HK-2 (cell line): ENCODE measurements at regions not wholly inside any gene's neighbourhood (a gene's known extent, or its start where the extent isn't known, plus 50 kb on each side); places are given as distances from the start of the nearest gene placed in this dataset.
A peak's percentile ranks its signal among the peaks of the same experiment; 100 is the strongest.

Experiments
- DNase-seq: peaks from one replicate; pipeline ENCODE4 v3.0.0-alpha.2; 2018; ENCODE audit not compliant: unreplicated experiment

GRCh38 chr3:40810813-40811212, 286.1 kb downstream of the ZNF621 start:
- DNase-seq, result no peak

- no peak for DNase-seq
These were observed 292.3 kb downstream of the ZNF621 start for GRCh38 chr3:40817017-40817416.

DNA sequence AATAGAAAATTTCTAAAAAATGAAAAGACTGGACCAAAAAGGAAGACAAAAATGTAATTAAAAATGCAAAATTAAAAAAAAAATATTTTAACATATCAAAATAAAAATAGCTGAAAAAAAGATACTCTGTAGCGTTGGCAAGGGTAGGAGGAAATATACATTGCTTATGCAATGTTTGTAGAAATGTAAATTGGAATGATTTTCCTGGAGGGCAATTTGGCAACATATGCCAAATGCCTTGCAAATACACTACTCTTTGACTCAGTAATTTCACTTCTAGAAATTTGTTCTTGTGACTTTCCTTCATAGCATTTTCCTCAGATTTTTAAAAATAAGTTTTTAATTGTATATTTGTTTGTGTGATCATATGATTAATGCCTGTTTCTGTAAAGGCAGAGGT, 296.6 kb downstream of the ZNF621 start:
- no peak for DNase-seq

DNA sequence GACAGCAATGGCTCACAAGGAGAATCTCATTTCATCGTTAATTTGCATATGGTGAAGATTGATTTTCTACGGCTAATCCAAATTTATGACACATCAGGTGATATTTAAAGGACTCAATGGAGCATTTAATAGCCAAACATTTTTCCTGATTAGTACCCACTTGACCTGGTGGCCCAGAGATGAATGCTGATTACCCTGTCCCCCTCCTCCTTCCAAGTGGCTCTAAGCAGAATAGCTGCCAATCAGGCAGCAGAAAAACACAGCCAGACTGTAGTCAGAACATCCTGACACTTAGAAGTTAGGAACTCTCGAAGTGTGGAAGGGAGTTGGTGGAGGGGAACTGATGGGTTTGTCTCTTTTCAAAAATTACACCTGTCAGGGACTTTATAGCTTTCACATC, 302.5 kb downstream of the ZNF621 start:
- no peak for DNase-seq

DNA sequence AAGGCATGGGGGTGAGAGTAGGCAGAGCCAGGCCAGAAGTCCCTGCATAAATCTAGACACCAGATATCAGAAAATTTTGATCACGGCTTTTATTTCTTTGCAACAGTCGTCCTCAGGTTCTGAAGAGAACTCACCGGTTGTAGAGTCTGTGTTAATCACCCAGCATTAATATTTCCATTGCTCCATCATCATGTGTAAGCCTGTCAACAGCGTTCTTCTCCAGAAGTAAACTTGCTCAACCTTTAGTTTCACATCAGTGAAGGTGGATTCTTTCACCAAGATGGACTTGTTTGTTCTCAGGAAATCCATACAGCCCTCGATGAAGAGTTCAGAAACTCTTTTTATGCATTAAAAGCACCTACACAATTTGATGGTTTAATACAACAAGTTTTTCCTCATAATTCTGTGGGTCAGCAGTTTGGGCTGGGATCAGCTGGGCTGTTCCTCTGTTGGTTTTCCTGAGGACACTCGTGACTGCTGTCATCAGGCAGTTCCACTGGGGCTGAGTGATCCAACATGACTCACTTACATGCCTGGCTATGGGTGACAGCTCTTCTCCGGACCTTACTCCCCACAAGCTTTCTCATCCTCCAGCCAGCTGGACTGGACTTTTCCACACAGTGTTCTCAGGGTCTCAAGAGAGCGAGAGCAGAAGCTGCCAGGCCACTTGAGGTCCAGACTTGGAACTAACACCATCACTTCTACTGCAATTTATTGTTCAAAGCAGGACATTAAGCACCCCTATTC, 303.4 kb downstream of the ZNF621 start:
- DNase-seq, result peak; percentile 47

DNA sequence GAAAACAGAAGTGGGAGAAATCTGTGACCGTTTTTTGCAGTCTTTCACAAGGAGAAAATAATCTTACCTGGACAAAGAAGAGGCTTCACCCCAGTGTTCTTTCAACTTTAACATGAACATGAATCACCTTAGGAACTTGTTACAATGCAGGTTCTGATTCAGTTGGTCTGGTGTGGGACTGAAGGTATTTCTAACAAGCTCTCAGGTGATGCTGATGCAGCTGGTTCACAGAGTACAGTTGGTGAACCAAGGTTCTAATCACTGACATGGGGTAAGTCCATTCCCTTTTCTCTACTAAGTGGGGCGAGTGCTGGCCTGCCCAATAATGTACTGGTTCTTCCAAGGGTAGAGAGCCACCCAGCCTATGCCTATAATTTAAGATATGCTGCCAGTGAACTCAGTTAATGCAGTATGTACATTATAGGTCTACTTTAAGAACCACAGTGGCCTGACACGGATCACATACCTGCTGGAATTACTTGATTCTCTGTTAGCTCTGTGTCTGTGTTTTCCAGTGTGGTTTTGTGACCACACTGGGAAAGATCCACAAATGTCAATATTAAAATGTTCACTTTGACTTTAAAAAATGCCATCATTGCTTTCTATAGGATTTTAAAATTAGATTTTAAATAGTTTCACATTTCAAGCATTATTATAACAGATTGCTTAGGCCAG, 304.1 kb downstream of the ZNF621 start:
- peak; percentile 8 for DNase-seq

GRCh38 chr3:40829876-40830275, 305.1 kb downstream of the ZNF621 start:
- no peak for DNase-seq

DNA sequence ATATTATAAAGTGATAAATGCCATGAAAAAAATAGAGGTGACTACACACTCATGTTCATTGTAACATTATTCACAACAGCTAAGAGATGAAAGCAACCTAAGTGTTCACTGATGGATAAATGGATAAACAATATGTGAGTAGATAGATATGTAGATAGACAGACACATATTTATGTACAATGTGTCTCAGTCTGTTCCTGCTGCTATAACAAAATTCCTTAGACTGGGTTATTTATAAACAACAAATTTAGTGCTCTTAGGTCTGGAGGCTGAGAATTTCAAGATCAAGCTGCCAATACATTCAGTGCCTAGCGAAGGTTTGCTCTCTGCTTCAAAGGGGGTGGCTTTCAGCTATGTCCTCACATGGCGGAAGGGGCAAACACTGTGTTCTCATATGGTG, 312.5 kb downstream of the ZNF621 start:
- no peak for DNase-seq

GRCh38 chr3:40841131-40841530, 316.4 kb downstream of the ZNF621 start:
- no peak for DNase-seq

DNA sequence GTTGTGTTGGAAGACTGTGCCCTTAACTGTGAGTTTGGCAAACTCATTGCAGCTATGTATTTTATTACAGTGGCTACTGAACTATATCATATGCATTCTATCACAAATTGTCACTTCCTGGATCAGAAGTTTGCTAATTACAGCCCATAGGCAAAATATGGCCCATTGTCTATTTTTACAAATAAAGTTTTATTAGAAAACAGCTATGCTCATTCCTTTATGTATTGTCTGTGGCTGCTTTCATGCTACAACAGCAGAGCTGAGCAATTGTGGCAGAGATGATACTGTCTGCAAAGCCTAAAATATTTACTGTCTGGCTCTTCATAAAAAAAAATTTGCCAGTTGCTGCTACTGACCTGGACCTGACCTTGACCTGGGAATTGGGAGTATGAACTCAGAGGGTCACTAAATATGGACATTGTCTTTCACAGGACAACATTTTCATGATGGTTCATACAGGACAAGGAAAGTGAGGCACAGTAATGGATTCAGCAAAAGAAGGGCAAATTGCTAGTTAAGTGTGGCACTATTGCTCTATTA, 316.9 kb downstream of the ZNF621 start:
- DNase-seq, result no peak

- DNase-seq, result no peak
These were observed 318.0 kb downstream of the ZNF621 start for GRCh38 chr3:40842714-40843113.

DNA sequence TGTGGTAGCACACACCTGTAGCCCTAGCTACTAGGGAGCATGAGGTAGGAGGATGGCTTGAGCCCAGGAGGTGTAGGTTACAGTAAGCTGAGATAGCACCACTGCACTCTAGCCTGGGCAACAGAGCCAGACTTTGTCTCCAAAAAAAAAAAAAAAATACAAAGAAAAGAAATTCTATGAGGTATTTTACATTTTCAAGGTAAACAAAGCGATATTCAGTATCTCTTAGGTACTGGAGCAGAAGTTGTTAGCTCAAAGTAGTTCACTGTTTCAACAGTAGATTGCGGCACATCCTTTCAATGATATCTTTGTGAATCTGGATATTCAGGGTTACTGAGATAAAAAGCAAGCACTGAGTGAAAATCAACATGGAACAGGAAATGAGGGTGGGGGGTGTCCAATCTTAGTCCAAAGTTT, 318.5 kb downstream of the ZNF621 start:
- DNase-seq, result no peak

DNA sequence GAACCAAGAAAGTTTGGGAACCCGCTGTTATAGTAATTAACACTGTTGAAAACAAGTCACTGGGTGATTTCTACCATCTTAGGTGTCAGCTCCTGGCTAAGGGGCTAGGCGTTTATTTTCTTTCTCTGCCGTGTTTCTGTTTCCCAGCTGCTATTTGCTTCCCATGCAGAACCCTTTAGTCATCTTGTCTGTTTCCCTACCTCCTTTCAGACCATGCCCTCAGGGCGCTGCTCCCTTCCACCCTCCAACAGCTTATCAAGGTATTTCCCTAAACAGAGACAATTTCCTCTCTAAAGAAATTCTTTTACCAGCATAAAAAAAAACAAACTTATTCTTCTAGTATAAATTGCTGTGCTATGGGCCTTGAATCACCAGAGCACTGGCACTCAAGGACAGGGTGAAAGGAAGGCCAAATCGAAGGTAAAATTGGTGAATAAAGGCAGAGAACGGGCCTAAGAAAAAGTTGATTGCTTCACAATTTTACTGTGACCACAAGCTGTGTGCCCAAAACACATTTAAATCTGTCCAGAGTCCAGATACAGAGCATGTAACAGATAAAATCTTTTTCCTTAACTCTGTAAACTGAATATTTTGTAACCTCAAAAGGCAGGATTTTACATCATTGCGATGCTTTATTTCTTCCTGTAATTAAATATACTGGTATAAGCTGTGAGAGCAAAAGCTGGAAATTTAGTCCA, 319.2 kb downstream of the ZNF621 start:
- no peak for DNase-seq

- DNase-seq, result no peak
These were observed 320.1 kb downstream of the ZNF621 start for GRCh38 chr3:40844896-40845295.

DNA sequence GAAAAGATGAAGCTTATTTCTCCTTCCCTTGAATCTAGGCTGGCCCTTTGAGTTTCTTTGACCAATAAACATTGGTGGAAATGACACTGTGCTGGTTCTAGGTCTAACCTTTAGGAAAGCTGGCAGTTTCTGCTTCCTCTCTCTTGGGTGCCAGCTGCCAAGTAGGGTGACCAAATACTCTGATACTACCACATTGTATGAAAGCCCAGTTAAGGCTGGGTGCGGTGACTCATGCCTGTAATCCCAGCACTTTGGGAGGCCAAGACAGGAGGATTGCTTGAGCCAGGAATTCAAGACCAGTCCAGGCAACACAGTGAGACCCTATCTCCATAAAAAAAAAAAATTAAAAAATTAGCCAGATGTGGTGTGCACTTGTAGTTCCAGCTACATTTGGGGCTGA, 320.7 kb downstream of the ZNF621 start:
- no peak for DNase-seq

DNA sequence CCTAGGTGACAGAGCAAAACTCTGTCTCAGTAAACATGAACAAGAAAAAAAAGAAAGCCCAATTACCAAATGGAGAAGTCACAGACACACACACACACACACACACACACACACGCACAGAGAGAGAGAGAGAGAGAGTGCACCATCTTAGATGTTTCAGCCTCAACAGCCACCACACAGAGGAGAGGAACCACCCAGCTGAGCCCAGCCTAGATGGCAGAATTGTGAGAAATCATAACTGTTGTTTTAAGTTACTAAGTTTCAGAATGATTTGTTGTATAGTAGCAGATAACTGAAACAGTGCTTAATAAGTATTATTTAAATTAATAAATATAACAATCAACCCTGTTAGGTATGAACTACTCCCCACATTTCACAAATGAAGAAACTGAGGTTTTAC, 321.2 kb downstream of the ZNF621 start:
- DNase-seq, result no peak

DNA sequence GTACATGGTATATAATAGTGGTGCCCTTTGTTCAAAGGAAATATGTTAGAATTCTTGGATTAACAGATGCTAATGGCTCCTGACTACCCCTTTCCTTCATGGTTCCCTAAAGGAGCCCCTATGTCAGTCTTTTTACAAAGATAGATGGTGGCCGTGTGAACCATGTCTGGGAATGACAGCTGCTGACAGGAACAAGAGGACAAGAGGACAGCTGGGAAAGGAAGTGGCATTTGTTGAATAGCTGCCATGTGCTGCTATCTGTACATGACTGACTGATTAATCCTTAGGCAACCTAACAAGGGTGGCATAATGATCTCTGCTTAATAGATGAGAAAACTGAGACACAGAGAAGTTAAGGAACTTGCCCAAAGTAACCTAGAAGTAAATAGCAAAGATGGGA, 321.7 kb downstream of the ZNF621 start:
- DNase-seq, result no peak

DNA sequence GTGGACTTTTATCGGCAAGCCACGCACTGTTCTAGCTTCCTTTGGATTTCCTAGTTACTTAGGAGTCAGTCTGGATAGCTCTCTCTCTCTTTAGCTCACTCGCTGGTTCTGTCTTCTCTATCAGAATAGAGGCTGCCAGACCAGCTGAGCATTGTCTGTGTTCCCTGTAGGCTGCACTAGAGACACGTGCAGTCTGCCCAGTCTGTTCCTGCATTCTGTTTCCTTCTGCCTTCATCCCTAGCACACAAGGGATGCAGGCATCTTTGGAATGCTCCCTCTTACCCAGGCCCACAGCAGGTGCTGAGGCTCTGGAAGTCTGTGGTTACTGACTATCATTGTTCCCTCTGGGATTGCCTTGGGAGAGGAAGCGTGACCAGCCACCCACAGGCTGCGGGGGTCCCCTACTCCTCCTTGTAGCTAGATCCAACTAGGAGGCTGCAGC, 322.8 kb downstream of the ZNF621 start:
- no peak for DNase-seq

GRCh38 chr3:40848421-40848820, 323.7 kb downstream of the ZNF621 start:
- no peak for DNase-seq

DNA sequence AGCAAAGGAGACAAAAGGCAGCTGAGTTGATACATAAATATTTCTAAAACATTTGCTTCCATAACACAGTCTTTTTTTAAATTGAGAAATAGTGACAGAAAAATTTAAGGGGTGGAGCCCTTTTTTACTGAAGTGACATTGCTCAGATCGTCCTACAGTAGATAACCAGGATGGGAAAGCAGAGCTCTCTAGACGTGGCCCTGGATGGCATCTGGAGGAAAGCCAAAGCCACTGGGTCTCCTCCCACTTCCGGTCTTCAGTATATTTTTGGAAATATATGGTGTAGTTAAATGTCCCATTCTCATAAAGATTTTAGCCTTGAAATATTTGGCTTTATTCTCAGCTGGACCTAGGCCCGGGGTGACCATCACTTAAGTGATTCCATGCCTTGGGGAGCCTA, 326.1 kb downstream of the ZNF621 start:
- DNase-seq, result no peak

GRCh38 chr3:40851836-40852235, 327.1 kb downstream of the ZNF621 start:
- no peak for DNase-seq

DNA sequence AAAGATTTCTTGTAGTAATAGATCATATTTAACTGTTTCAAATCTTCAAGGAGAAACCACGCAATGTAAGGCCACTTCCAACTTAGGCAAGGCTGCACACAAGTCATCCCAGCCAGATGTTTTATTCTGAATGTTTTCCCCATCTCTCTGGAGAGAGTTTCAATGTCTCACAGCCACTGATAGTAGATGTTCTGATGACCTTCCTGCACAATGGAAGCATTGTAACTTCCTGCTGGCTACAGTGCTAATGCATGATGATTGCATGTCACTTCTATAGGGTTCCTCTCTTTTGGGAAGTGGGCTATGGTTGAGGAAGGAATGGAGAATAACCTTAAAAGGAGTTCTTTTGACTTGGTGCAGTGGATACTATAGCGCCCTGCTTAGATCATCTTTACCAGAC, 328.0 kb downstream of the ZNF621 start:
- no peak for DNase-seq

GRCh38 chr3:40853474-40853873, 328.7 kb downstream of the ZNF621 start:
- no peak for DNase-seq
